Erythroblast (primary cell): ENCODE measurements at regions not wholly inside any gene's neighbourhood (a gene's known extent, or its start where the extent isn't known, plus 50 kb on each side); places are given as distances from the start of the nearest gene placed in this dataset.
"Not testable (repeated sequence)": the region's sequence is repeated elsewhere in the genome, so short reads cannot be mapped to it uniquely, and the experiment has no call there.

ENCODE experiments used
- GATA1 ChIP-seq: IDR thresholded peaks from 2 replicates; pipeline ENCODE4 v1.6.1; 2011; ENCODE audit warnings: low read depth, mild to moderate bottlenecking, control low read depth, low read length, moderate library complexity
- POLR2A ChIP-seq: IDR thresholded peaks from 2 replicates; pipeline ENCODE4 v1.6.1; 2011; ENCODE audit warnings: mild to moderate bottlenecking, low read length

GRCh38 chr20:57812632-57813031, 102.8 kb upstream of the PMEPA1 start:
- not testable (repeated sequence) for TF ChIP-seq POLR2A, GATA1
